C4-2B (cell line): ENCODE measurements at regions not wholly inside any gene's neighbourhood (a gene's known extent, or its start where the extent isn't known, plus 50 kb on each side); places are given as distances from the start of the nearest gene placed in this dataset.
"Not testable (repeated sequence)": the region's sequence is repeated elsewhere in the genome, so short reads cannot be mapped to it uniquely, and the experiment has no call there.

ENCODE experiments used
- CTCF ChIP-seq: fragments of 450-650 bp; conservative IDR thresholded peaks from 2 replicates; pipeline ENCODE4 v1.5.1; 2017; ENCODE audit warnings: mild to moderate bottlenecking
- ZFX ChIP-seq: fragments of 450-650 bp; IDR thresholded peaks from 2 replicates; pipeline ENCODE4 v1.6.1; 2017

- TF ChIP-seq ZFX, CTCF: not testable (repeated sequence)
Observed at GRCh38 chr3:91499850-91500249, 2392.4 kb downstream of the EPHA3 start.
